ENCODE measurements at regions not wholly inside any gene's neighbourhood (a gene's known extent, or its start where the extent isn't known, plus 50 kb on each side); places are given as distances from the start of the nearest gene placed in this dataset.

DNA sequence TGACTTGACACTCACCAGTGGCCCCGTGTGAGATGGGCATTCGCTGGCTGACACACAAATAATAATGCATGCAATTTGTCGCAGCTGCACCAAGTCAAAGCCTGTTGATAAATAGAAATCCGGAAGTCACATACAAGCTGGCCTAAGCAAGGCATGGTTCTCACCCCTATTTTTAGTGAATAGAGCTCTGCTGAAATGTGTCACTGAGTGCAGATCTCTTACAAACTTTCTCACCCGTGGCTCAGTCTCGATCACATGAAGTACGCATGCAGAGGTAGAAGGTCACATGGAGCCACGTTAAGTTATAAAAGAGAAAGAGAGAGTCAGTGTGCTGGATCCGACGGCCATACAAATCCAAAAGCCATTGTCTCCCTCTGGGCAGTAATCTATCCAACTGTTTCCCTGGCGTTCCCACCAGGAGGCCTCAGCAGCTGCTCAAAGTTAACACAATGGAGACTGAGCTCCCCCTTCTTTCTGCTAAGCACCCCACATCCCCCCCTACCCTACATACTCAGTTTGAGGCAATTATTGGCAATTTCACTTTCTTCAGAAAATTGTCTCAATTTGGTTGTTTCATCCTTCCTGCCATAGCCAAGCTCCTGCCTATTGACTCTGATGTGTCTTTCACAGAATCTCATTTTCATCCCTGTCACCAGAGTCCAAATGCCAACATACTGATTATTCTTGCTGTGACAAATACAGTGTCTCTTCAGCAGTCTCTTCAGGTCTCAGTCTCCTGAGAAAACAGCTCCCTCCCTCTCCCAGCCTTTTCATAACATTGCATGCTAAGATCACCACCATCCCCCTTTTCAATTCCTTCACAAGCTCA, 473.3 kb upstream of the NRP1 start:
- Histone ChIP-seq H3K4me3 (no peak overlapping the region), H3K27ac (no peak overlapping the region), H3K9me3 (no peaks in the 10 kb centered on the region), H3K36me3 (no peaks in the 10 kb centered on the region), H3K4me1 (peaks cover 0 to 5% (median 0%) of the 10 kb centered on the region in 9 donors), H3K27me3 (no peaks in the 10 kb centered on the region)
- WGBS, 2 donors: 72 to 78% methylated on average over 11 of the region's 11 CpGs
- ATAC-seq (peak in 4 of 8 donors; percentile 11 to 55 (median 37)), DNase-seq (no peak)
- intact Hi-C loops (cut with DNase I): loop anchor here in 2 of 10 donors (10.0 kb wide), 1 partner anchor 473 kb away; the partner anchor contains the start of gene NRP1 (in 2 of the 2)
- TF ChIP-seq, protein P1, sequence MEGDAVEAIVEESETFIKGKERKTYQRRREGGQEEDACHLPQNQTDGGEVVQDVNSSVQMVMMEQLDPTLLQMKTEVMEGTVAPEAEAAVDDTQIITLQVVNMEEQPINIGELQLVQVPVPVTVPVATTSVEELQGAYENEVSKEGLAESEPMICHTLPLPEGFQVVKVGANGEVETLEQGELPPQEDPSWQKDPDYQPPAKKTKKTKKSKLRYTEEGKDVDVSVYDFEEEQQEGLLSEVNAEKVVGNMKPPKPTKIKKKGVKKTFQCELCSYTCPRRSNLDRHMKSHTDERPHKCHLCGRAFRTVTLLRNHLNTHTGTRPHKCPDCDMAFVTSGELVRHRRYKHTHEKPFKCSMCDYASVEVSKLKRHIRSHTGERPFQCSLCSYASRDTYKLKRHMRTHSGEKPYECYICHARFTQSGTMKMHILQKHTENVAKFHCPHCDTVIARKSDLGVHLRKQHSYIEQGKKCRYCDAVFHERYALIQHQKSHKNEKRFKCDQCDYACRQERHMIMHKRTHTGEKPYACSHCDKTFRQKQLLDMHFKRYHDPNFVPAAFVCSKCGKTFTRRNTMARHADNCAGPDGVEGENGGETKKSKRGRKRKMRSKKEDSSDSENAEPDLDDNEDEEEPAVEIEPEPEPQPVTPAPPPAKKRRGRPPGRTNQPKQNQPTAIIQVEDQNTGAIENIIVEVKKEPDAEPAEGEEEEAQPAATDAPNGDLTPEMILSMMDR (IDR thresholded peaks at IDR 0.05): no peak

DNA sequence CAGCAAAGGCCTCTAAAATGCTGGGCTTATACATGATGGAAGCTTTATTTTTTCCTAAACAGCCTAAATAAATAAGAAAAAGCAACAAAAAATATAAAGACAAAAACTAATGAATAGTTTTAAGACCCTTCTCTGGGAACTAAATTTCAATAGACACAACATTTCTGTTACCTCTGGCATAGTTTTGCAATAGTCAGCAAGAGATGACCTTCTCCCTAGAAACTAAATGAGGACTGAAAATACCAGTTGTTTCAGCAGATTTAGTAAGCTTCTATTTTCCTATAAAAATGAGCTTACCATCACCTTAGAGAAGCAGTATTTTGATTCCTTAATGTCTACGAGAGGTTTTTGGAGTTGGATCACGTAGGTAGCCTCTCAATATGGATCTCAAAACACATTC, 471.4 kb upstream of the NRP1 start:
- intact Hi-C loops (cut with DNase I): loop anchor here in 2 of 10 donors (10.0 kb wide), 1 partner anchor 471 kb away; the partner anchor contains the start of gene NRP1 (in 2 of the 2)
- Histone ChIP-seq H3K4me1 (peaks cover 0 to 5% (median 0%) of the 10 kb centered on the region in 9 donors), H3K27me3 (no peaks in the 10 kb centered on the region), H3K27ac (no peak overlapping the region), H3K4me3 (no peak overlapping the region), H3K36me3 (no peaks in the 10 kb centered on the region), H3K9me3 (no peaks in the 10 kb centered on the region)
- DNase-seq (no peak), ATAC-seq (no peak)
- TF ChIP-seq, protein P1 (IDR thresholded peaks at IDR 0.05): no peak
- 95 to 98% methylated on average over 2 of the region's 2 CpGs for WGBS, 2 donors

DNA sequence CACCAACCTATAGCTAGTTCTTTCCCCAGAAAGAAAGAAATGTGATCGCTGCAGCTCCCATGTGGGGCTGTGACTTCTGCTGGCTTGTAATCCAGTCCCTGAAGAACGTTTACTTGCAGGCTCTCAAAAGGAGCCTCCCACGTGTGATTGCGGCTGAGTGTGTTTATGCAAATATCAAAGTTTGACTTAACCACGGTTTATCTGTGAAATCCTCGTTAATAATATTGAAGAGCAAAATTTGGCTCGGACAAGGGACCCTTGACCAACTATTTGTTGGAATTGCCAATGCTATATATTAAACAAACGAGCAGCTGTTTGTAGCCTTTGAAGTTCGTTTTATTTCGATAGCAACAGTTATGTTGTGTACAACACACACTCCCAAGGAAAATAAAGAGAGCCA, 470.1 kb upstream of the NRP1 start:
- TF ChIP-seq, protein P1 (IDR thresholded peaks at IDR 0.05): no peak
- Histone ChIP-seq H3K36me3 (no peaks in the 10 kb centered on the region), H3K9me3 (no peaks in the 10 kb centered on the region), H3K4me3 (no peak overlapping the region), H3K4me1 (peaks cover 0 to 11% (median 0%) of the 10 kb centered on the region in 9 donors), H3K27me3 (no peaks in the 10 kb centered on the region), H3K27ac (no peak overlapping the region)
- DNase-seq (no peak), ATAC-seq (no peak)
- intact Hi-C loops (cut with DNase I): loop anchor here in 5 of 10 donors (5.0 to 10.0 kb wide), 3 partner anchors 467 to 472 kb away; partner anchors contain the start of gene NRP1 (in 4 of the 5)
- WGBS, 2 donors: 81 to 91% methylated on average over 10 of the region's 10 CpGs

DNA sequence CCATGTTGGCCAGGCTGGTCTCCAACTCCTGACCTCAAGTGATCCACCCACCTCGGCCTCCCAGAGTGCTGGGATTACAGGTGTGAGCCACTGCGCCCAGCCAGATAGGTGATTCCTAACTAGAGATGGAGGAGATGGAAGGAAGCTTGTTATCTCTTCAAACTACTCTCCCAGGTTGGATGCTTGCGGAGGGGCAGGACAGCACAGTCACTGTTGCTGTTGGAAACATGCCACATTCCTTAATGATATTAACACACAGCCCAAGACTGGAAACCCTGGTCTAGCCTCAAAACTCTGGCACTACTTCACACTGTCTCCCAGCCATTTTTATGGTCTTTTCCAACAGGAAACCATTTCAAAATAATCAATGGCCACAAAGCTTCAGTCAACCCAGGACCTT, 468.8 kb upstream of the NRP1 start:
- DNase-seq: no peak
- H3K27me3 ChIP-seq: no peaks in the 10 kb centered on the region
- intact Hi-C loops (cut with DNase I): loop anchor here in 5 of 10 donors (5.0 to 10.0 kb wide), 3 partner anchors 466 to 471 kb away; partner anchors contain the start of gene NRP1 (in 4 of the 5)
- H3K27ac ChIP-seq: no peak overlapping the region
- TF ChIP-seq, protein P1 (IDR thresholded peaks at IDR 0.05): no peak
- H3K36me3 ChIP-seq: no peaks in the 10 kb centered on the region
- no peak for ATAC-seq
- H3K4me3 ChIP-seq: no peak overlapping the region
- no peaks in the 10 kb centered on the region for H3K9me3 ChIP-seq
- WGBS, 2 donors: 77 to 90% methylated on average over 3 of the region's 3 CpGs
- H3K4me1 ChIP-seq: peaks cover 0 to 19% (median 0%) of the 10 kb centered on the region in 9 donors
